HG02623 (cell line): ENCODE measurements at regions not wholly inside any gene's neighbourhood (a gene's known extent, or its start where the extent isn't known, plus 50 kb on each side); places are given as distances from the start of the nearest gene placed in this dataset.
A peak's percentile ranks its signal among the peaks of the same experiment; 100 is the strongest.

Experiments used
- ATAC-seq: cut with Tn5 transposase; IDR thresholded peaks from one replicate; pipeline ENCODE4 v1.9.1; 2021; ENCODE audit warnings: moderate library complexity; ENCODE audit not compliant: unreplicated experiment

DNA sequence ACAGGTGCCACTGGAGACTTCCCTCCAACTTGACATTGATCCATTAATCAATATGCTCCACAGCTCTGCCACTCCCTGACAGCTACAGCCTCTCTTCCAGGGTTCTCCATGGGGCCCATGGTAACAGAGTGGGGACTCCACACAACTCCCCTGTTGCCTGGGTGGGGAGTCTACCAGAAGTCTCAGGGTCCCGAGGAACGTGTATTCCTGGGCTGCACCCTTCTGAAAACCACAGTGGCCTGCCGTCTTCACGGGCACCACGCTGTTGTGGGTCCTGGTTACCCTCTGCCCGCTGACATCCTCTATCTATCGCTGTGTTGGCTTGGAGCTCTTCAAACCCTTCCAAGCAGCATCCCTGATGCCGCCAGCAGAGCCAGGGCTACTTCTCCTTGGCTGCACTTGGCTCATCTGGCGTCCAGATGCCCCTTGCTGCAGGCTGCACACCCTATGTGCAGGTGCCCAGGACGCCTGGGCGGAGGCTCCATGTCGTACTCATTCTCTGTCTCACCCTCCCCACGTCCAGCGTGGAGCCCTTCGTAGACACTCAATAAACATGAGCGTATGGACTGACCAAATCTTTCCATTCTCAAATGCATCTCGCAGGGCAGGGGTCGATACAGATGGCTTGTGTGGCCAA lies 1341.8 kb downstream of the TBC1D22A start:
- no peak for ATAC-seq

DNA sequence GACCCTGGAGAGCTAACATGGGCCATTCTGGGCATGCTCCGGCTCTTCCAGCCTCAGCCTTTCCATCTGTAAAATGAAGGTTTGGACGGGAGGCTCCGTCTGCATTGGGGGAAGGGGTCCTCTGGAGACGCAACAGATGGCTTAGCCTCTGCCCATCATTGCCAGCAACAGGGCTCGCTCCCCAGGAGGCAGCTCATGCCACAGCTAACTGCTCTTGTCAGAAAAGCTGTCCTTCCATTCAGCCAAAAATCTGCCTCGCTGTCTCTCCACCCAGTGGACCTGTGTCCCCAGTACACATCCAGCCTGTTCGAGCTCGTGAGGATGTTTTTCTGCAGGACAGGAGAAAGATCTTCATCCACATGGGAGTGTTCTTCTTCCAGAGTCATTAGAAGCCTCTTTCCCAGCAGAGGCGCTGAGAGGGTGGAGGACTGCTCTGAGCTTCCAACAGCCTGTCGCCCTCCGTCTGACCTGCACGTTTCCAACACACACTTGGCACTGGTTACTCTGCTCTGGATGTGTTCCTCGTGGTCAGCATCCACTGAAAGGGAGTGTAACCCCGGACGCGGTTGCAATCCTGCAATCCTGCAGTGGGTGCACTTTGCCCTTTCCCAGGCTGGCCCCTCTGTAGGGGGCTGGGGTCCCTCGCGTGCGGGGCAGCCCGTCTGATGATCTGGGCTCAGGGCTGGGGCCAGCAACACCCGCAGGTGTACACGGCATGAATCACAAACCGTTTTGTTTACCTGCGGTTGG lies 1340.9 kb downstream of the TBC1D22A start:
- ATAC-seq: no peak

DNA sequence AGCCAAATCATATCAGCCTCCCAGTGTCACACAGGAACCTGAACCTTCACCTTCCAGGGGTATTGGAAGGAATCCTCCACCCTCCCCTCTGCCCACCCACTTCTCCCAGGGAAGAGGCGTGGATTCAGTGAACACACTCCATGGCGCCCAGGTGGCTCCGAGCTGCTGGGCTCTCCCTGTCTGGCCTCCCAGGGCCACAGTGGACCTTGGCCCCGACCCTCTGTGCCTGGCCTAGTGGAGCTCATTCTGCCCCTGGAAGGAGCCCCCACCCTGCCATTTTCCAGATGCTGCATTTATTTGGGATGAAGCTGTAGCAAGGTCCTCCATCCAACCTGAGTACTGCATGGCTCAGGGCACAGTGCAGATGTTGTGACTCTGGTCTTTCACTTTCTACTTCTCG lies 1340.1 kb downstream of the TBC1D22A start:
- no peak for ATAC-seq

DNA sequence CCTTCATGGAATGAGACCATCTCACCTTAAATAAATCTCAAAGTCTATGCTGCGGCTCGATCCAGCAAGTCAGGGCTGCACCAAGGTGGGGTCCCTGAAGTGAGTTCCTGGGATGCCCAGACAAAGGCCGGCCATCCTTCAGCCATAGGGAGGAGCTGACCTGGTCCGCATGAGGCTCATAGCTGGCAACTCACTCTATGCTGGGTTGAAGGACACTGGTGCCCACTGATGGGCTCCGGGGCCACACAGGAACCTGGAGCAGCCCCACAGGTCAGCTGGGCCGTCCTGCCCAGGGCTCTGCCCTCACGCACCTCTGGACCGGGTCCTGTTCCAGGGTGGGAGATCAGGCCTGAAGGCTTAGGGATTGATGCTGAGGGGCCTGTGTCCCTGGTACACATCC lies 1339.3 kb downstream of the TBC1D22A start:
- ATAC-seq: no peak

DNA sequence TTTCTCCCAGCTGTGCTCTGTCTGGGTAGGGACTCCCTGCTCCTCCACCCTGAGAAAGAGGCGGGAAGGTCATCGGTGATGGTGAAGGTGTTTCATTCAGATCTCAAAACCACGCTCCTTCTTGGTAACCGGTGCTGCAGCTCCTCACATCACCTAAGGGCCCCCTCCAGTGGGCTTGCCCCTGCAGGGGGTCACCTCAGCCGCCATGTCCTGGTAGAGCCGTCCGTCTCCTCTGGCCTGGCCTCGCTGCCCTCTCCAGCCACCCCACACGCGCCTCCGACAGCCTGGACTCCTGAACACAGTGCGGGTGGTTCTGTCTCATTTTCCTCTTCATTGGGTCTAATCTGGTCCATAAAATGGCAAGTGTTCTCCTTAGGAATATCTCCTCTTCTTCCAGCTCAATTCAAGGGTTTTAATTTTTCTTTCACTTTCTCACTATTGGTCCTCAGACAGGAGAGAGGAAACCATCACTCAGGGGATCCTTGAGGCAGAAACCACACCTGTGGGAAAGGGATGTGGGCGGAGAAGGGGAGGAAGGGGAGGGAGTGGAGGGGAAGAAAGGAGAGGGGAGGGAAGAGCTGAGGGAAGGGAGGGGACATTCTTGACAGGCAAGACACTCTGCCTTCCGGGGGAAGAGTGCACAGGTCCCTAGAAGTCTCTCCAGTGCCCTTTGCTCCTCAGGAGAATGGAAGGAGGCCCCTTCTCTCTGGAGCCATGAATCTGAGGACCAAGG lies 1338.4 kb downstream of the TBC1D22A start:
- ATAC-seq: no peak

DNA sequence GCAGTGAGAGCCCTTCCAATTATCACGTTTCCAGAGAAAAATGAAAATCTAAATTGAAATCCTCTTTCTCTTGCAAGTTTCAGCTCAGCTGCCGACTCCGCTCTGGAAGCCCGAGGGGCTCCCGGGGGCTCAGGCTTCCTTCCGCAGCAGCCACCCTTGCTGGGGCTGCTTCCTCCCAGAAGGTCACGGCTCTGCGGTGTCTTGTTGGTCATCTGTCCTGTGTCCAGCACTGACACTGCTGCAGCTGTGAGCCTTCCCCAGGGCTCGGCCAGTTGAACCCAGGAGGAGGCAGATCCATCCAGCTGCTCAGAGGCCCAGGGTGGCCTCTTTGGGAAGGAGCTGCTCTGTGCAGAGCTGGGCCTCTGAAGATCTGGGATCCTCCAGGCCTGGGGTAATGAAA lies 1337.2 kb downstream of the TBC1D22A start:
- ATAC-seq: no peak

DNA sequence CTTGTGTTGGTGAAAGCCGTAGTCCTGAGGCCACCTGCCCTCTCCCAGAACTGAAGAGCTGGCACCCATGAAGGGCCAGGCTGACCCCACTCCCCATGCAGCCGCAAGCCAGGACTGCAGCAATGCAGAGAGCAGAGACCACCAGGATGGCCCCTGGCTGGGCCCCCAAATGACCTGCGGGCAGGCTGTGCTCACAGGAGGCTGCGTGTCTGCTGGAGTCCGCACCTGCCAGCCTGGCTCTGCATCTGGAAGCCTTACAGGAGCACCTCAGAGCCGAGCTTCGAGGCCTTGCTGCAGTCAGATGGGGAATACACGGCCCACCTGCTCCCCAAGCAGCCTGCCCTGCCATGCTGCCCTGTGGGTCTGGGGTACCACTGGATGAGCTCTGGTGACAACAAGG lies 1336.8 kb downstream of the TBC1D22A start:
- no peak for ATAC-seq

DNA sequence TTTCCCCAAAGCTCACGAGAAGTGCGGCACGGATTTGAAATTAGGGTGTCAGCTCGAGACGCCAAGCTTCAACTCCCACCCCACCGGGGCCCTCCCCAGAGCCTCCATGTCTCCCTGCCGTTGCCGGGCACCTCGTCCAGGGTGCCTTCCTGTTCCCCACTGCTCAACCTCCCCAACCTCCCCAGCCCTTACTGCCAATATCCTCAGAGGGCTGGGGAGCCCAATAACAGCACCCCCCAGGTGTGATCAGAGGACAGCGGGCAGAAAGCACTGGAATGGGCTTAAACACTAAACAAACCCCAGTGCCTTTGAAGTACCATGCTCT lies 1336.4 kb downstream of the TBC1D22A start:
- no peak for ATAC-seq

DNA sequence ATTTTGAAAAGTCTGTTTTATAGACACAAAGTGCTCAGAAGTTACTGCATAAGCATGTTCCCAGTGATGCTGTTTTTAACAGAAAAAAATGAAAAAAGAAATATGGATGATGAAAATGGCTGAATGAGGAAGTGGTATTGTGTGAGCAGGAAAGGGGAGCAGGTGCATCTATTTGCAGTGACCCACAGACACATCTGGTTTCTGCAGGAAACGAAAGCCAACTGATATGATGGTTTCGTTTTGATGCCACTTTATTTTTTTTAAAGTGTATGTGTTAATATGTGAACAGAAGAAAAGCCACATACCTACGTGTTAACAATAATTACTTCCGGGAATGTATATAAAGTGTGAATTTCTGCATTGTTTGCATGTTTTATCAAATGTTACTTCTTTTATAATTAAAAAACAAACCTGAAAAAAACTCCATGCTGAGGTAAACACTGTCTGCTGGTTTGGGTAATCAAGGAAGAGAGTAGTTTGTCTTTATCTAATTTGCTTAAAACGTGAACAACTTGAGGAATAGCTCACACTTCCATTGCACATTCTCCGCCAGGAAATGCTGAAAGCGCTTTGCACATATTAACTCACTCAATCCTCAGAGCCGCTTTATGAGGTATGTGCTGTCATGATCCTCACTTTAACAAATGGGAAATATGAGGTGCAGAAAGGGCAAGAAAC lies 1335.9 kb downstream of the TBC1D22A start:
- ATAC-seq: peak; percentile 74

DNA sequence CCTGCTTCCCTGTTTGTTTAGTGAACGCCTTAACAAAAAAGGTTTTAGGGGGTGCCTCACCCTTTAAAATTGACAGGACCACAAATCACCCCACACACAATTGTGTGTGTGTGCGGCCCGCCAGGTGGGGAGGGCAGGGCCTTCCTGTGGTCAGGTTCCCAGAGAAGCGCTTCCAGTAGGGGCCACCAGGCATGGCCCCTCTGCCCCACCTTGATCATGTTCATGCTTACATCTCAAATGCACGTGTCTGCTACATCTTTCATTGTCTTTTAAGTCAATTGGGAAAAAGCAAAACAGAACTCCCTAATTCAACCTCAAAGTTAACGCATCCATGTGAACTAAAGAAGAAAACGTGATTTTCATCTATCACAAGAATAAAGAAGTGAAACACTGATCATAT lies 1335.3 kb downstream of the TBC1D22A start:
- peak; percentile 23 for ATAC-seq

DNA sequence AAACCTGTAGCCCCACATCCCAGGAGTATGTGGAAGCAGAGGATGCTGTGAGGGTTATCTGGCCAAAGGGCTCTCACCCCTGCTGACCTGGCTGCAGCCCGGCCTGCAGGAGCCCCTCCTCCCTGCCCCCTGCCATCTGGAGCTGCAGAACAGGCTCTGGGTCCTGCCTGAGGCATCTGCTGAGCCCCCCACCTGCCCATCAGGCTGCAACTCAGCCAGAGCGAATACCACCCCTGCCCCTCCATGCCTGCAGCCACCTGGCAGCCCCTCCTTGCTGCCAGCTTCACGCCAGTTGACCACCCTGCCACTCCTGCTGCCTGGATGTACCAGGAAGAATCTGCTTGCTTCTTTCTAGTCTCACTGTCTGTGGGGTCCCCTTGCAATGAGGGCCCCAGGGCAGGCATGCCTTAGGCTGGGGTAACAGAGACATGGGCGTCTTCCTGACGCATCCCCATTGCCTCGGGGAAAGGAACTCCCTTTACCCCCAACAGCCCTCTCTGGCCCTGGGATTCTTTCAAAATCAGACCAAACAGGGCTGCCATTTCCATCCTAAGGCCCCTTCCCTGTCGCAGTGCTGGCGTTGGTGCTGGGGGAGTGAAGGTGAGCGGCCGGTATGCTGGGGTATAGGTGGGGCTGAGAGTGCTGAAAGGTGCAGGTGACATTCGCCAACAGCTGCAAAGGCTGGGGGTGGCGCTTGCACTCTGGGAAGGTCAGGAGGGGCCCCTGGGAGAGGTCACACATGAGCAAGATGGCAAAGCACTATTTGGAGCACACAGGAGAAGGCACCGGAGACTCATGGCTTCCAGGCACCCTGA lies 1334.6 kb downstream of the TBC1D22A start:
- no peak for ATAC-seq

DNA sequence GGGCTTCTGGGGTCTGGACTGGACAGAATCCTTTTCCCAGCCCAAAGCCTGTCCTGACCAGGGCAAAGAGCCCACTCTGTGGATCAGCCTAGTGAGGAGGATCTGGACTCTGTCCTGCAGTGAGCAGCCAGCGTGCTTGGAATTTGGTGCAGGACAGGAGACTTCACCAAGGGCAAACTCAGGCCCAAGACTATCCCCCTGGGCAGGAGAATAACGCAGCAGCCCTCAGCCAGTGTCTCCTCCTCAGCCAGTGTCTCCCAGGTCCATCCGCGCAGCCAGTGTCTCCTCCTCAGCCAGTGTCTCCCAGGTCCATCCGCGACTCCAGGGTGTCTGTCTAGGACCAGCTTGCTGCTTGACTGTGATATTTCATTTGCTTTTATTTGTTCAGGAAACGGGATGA lies 1334.0 kb downstream of the TBC1D22A start:
- no peak for ATAC-seq

DNA sequence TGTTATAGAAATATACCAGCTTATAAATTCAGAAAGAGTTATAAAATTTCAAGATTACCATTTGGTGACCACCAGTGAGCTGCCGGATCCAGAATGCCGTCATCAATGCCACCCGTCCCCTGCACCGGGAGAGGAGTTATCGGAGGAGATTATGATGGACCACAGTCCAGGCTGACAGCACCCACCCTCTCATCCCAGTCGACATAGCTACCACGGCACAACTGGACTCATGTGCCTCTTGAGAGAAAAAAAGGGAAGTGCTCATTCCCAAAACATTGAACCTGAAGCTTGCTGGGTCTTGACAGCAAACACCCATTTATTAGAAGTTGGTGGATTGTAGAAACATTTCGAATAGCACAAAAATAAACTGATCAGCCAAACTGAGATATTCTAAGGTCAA lies 1331.5 kb downstream of the TBC1D22A start:
- no peak for ATAC-seq

DNA sequence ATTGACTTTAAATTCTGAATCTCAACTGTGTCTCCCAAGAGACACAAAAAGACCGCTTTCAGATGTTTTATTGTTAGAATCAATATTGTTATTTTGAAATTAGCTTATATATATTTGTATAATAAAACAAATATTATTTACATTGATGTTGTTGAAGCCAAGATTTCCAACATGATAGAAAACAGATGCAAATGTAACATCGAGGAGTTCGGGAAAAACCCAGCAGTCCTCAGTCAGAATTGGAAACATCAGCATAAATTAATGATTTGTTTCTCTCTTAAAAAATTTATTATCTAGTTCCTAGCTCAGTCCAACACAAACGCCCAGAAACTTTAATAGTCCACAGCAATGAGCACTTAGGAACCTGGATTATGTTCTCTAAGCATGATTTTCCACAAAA lies 1330.4 kb downstream of the TBC1D22A start:
- no peak for ATAC-seq

DNA sequence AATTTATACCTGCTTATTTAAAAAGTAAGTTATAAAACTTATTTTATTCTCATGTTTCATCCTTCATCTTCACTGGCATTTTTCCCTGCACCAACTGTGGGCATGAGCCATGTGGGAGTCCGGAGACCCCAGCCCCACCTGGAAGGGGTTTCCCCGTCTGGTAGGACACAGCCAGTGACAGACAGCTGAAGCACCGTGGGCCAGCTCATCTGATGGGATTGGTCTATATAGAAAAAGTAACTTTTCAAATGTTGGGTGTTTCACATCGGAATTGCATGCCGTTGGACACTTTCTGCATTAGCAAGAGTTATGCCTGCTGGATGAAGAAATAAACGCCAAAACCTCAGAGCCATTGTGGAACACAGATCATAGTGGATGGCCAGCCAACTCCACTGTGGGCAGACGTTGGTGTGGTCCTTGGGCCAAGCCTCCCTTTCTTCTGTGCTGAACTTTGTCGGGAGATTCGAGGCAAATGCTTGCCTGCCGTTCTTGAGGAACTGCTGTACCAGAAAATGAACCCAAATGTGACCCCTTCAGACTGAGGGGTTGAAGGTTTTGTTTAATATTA lies 1329.3 kb downstream of the TBC1D22A start:
- ATAC-seq: no peak

DNA sequence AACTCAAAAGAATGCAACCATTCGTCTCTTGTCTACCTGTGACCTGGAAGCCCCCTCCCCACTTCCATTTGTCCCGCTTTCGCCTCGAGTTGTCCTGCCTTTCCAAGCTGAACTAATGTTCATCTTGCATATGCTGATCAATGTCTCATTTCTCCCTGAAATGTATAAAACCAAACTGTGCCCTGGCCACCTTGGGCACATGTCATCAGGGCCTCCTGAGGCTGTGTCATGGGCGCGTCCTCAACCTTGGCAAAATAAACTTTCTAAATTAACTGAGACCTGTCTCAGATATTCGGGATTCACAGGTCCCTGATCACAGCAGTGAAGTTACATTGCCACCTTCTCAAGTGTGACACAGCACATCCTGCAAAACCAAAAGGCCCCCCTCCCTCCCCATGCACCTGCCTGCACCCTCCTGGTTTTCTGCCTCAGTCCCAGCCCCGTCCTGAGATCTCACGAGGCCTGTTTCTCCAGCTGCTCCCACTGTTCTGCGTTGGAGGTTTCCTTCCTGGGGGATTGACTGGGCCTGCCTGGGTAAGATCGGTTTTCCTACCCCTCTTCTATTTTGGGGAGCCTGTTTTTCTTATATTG lies 1328.7 kb downstream of the TBC1D22A start:
- no peak for ATAC-seq

DNA sequence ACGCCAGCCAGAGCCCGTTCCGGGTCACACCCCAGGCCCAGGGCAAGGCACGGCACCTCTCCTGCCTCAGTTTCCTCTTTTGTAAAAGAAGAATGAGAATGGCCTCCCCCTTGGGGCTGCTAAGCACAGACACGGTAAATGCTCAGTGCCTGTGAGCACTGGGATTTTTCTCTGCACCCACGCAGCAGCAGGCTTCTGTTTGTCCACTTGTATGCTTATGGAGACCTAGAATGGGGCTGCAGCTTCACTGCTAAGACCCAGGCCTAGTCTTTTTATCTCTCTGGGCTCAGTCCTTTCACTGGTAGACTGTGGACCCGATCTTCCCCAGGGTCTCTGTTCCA lies 1327.9 kb downstream of the TBC1D22A start:
- no peak for ATAC-seq

DNA sequence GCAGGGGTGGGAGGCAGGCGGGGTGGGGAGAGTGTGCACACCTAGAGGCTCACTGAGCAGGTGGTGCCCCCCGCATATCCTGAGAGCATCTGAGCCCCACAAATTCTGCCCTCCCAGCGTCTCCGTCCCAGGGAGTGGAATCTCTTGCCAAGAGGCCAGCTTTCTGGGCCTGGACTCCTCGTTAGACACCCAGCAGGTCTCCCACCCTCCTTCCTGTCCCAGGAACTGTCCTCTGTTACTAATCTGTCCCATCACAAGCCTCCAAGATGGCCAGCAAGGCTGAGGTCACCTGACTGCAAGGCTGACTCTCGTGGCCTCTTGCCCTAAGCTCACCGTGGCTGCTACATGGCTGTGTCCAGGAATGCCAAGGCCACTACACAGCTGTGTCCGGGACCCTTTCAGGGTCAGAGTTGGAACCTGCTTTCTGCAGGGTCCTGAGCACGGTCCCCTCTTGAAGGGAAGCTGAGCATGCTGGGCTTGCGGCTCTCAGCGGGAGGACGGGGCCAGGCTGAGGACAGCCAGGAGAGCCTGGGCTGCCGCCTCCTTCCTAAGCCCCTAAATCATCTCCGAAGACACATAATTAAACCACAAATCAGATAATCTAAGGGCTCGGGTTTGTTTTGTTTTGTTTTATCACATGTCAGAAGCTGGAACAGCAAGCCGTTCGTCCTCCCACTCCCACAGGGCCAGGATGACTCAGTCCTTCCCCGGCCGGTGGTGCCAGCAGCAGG lies 1327.3 kb downstream of the TBC1D22A start:
- no peak for ATAC-seq

DNA sequence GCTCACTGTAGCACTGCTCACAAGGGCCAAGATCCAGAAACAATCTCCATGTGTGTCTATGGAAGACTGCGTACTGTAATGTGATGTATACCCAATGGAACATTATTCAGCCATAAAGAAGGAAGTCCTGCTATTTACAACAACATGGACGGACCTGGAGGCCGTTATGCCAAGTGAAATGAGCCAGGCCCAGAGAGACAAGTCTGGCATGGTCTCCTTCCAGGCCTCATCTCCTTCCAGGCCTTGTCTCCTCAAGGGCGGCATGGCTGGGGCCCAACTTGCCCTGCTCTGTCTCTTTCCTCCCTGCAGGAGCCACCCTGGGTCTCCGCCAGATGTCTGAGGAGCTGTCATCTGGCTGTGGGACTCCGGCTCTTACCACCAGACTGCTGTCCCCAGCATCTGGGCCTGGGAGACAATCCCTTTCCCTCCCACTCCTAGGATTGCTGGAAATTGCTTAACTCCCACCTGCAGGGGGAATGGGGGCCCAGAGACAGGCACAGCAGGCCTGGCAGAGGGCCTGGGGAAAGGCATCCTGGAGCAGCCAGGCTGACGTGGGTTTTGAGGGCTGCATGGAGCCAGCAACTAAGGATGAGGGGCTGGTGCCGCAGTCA lies 1326.6 kb downstream of the TBC1D22A start:
- no peak for ATAC-seq
